Lower leg skin (tissue), 4 donors: ENCODE measurements at regions not wholly inside any gene's neighbourhood (a gene's known extent, or its start where the extent isn't known, plus 50 kb on each side); places are given as distances from the start of the nearest gene placed in this dataset.

Experiments
- DNase-seq, 2 donors: peaks; one replicate each; pipeline ENCODE4 v3.0.0-alpha.2; 2019; ENCODE audit warnings: low spot score in 2 of 2
- H3K4me3 ChIP-seq: fragments of 200-600 bp; sonication (generic); 2 replicates; pipeline ENCODE4 v1.5.1; 2017; ENCODE audit warnings: mild to moderate bottlenecking, low read depth; ENCODE audit not compliant: poor library complexity, severe bottlenecking
- POLR2A ChIP-seq, 2 donors: fragments of 450-650 bp; IDR thresholded peaks; one replicate each; pipeline ENCODE4 v1.6.1; 2016 to 2017; ENCODE audit warnings: antibody characterized with exemption in 2 of 2, mild to moderate bottlenecking in 1 of 2, moderate library complexity in 1 of 2
- WGBS, 2 donors: methylation state at CpG; one replicate each; pipeline ENCODE4 v1.1.5; 2018; 5-methylcytosine and 5-hydroxymethylcytosine counted together
- intact Hi-C: fragments of 100-400 bp; cut with DNase I; formaldehyde crosslinking; loops from one replicate; pipeline ENCODE4 v1.15.0; 2023; ENCODE audit warnings: low total_unique reads
- TF ChIP-seq, protein P1 (sequence below), 3 donors: fragments of 450-650 bp; IDR thresholded peaks; one replicate each; pipeline ENCODE4 v1.5.1; 2016; ENCODE audit warnings: antibody characterized with exemption in 3 of 3, mild to moderate bottlenecking in 3 of 3, moderate library complexity in 2 of 3

DNA sequence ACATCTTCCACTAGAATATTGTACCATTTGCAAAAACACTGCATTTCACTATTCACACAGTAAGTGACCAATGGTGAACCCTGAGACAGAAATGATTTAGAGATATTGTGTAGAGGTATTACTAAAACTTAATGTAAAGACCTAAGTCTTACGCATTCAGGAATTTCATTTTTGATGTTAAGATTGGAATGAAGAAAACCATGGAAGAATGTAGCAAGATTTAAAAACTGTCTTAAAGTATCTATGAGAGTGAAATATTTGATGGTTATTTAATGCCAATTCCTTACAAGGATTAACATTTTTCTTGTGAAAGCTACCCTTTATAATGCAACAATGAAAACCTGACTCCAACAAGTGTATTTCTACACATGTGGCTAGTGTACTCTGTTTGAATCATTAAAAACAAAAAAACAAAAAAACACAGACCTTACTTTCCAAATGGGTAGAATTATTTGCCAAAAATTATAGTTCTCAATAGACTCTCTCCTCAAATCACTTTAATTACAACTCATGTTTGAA lies 172.0 kb downstream of the NNT start:
- WGBS, 2 donors: 94 to 98% methylated on average over 1 of the region's 1 CpG
- no peak overlapping the region for H3K4me3 ChIP-seq
- intact Hi-C loops: no loop called here
- no peak for DNase-seq
- no peak for TF ChIP-seq POLR2A (IDR thresholded peaks at IDR 0.05)
- TF ChIP-seq, protein P1, sequence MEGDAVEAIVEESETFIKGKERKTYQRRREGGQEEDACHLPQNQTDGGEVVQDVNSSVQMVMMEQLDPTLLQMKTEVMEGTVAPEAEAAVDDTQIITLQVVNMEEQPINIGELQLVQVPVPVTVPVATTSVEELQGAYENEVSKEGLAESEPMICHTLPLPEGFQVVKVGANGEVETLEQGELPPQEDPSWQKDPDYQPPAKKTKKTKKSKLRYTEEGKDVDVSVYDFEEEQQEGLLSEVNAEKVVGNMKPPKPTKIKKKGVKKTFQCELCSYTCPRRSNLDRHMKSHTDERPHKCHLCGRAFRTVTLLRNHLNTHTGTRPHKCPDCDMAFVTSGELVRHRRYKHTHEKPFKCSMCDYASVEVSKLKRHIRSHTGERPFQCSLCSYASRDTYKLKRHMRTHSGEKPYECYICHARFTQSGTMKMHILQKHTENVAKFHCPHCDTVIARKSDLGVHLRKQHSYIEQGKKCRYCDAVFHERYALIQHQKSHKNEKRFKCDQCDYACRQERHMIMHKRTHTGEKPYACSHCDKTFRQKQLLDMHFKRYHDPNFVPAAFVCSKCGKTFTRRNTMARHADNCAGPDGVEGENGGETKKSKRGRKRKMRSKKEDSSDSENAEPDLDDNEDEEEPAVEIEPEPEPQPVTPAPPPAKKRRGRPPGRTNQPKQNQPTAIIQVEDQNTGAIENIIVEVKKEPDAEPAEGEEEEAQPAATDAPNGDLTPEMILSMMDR (IDR thresholded peaks at IDR 0.05): no peak

DNA sequence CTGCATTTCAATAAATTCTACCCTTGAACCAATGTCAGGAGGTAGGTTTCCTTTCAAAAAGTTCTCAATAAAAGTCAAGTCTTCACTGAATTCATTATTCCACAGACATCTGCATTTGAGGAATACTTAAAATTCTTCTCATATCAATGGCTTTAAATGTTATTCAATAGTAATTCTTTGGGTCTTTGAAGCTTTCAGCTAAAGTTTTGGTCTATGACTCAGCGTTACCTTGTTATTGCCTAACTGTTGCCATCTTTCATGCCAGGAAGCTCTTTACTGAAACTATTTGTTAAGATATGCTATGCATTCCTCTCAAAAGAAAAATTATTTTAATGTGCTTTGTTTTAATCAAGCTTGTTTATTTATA lies 170.5 kb downstream of the NNT start:
- no peak for DNase-seq
- no peak overlapping the region for H3K4me3 ChIP-seq
- TF ChIP-seq POLR2A (IDR thresholded peaks at IDR 0.05): no peak
- TF ChIP-seq, protein P1 (IDR thresholded peaks at IDR 0.05): no peak
- 44 to 54% methylated on average over 1 of the region's 1 CpG for WGBS, 2 donors
- intact Hi-C loops: no loop called here

DNA sequence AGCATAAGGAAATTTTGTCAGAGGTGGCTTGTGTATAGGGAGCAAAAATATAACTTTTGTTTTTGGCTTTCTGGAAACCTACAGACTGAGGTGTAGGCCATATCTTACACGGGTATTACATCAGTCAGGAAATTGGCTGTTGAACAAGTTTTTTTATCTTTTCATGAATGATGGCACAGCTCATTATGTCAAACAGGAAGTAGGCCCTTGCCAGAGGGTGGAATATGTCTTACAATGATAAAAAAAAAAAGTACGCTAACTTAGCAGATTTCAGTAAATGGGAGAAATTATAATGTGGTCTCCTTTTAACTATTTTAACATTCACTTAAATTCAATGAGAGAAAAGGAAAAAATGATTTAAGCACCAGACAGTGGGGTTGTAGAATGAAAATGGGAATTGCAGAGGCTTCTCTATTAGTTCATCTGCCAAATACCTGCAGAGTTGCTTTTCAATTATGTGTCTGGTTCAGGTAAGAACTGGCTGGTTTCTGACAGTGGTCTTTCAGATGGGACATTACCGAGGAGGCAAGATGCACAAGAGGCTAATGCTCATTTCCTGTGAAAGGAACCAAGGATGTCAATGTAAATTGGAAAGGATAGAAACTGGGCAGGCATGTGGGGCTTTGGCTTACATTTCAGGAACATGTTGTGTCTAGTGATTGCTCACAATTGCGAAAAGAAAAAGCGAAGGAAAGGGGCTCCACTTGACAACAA lies 169.9 kb downstream of the NNT start:
- intact Hi-C loops: no loop called here
- WGBS, 2 donors: 26 to 28% methylated on average over 5 of the region's 5 CpGs
- no peak for DNase-seq
- H3K4me3 ChIP-seq: no peak overlapping the region
- TF ChIP-seq POLR2A (IDR thresholded peaks at IDR 0.05): no peak
- TF ChIP-seq, protein P1 (IDR thresholded peaks at IDR 0.05): no peak

DNA sequence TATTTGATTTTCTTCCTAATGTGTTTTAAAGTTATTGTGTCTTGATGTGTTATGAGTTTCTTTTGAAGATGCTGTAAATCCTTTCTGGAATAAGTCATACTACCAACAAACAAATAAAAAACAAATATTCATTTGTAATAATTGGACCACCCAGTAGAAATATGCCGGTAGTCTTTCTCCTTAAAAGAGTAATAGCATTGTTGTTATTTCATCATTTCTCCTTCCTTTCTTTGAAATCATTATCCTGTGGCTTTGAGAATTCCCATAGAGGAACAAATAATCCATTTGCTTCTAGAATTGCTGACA lies 169.4 kb downstream of the NNT start:
- DNase-seq: no peak
- no peak overlapping the region for H3K4me3 ChIP-seq
- WGBS, 2 donors: 23% methylated on average over 1 of the region's 1 CpG
- intact Hi-C loops: no loop called here
- TF ChIP-seq, protein P1 (IDR thresholded peaks at IDR 0.05): no peak
- no peak for TF ChIP-seq POLR2A (IDR thresholded peaks at IDR 0.05)

DNA sequence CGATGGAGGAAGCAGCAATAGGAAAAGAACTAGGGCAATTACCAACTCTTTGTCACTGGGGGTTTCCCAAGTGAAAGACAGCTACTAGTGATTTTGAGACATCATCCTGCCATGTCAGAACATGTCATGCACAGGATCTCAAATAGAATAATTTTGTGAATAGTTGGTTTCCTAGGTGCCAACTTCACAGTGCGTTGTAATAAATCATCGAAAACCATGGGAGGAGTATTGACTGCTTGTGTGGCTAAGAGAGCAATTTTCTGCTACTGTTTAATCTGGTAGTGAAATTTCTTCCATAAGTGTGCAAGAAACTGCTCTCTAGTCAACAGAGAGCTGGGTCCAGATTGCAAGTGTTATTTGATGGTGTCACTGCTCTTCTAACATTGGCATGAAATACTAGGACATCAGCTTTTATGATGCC lies 168.6 kb downstream of the NNT start:
- no peak for DNase-seq
- TF ChIP-seq, protein P1 (IDR thresholded peaks at IDR 0.05): no peak
- no peak for TF ChIP-seq POLR2A (IDR thresholded peaks at IDR 0.05)
- intact Hi-C loops: no loop called here
- no peak overlapping the region for H3K4me3 ChIP-seq
- WGBS, 2 donors: 46 to 62% methylated on average over 3 of the region's 3 CpGs
